ENCODE measurements at regions not wholly inside any gene's neighbourhood (a gene's known extent, or its start where the extent isn't known, plus 50 kb on each side); places are given as distances from the start of the nearest gene placed in this dataset.

- TF ChIP-seq POLR2A (IDR thresholded peaks at IDR 0.05), result no peak
- TF ChIP-seq, protein P1, sequence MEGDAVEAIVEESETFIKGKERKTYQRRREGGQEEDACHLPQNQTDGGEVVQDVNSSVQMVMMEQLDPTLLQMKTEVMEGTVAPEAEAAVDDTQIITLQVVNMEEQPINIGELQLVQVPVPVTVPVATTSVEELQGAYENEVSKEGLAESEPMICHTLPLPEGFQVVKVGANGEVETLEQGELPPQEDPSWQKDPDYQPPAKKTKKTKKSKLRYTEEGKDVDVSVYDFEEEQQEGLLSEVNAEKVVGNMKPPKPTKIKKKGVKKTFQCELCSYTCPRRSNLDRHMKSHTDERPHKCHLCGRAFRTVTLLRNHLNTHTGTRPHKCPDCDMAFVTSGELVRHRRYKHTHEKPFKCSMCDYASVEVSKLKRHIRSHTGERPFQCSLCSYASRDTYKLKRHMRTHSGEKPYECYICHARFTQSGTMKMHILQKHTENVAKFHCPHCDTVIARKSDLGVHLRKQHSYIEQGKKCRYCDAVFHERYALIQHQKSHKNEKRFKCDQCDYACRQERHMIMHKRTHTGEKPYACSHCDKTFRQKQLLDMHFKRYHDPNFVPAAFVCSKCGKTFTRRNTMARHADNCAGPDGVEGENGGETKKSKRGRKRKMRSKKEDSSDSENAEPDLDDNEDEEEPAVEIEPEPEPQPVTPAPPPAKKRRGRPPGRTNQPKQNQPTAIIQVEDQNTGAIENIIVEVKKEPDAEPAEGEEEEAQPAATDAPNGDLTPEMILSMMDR (IDR thresholded peaks at IDR 0.05), result no peak
- TF ChIP-seq EP300 (IDR thresholded peaks at IDR 0.05), result no peak
These were observed 57.9 kb downstream of the HLA-A start for GRCh38 chr6:30000156-30000791.
